SH-SY5Y (cell line): ENCODE measurements at regions not wholly inside any gene's neighbourhood (a gene's known extent, or its start where the extent isn't known, plus 50 kb on each side); places are given as distances from the start of the nearest gene placed in this dataset.

Experiments
- GATA2 ChIP-seq: IDR thresholded peaks from 2 replicates; pipeline ENCODE4 v1.6.1; 2011; ENCODE audit warnings: mild to moderate bottlenecking, low read depth, low read length
- GATA3 ChIP-seq: IDR thresholded peaks from 2 replicates; pipeline ENCODE4 v1.6.1; 2011; ENCODE audit warnings: low read depth, mild to moderate bottlenecking, low read length, moderate library complexity

DNA sequence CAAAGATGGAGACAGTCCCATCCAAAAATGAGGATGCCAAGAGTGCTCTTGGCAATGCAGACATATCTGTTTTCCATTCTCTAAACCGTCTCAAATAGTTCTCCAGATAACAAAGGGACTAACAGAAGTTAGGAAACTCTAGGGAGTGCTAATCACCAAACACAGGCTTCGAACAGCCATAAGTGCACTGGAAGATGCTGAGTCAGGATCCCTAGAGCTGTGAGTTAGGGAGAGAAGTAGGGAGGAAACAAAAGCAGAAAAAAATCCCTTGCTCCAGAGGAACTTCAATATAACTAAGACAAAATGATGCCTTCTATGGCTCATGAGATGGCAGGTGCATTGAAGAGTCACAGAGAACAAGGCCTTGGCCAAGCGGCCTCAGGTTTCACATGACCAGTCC, 251.0 kb upstream of the PPARGC1A start:
- TF ChIP-seq GATA2 (no peak), GATA3 (no peak)
